SH-SY5Y (cell line): ENCODE measurements at regions not wholly inside any gene's neighbourhood (a gene's known extent, or its start where the extent isn't known, plus 50 kb on each side); places are given as distances from the start of the nearest gene placed in this dataset.

Source experiments
- GATA2 ChIP-seq: IDR thresholded peaks from 2 replicates; pipeline ENCODE4 v1.6.1; 2011; ENCODE audit warnings: mild to moderate bottlenecking, low read depth, low read length
- GATA3 ChIP-seq: IDR thresholded peaks from 2 replicates; pipeline ENCODE4 v1.6.1; 2011; ENCODE audit warnings: low read depth, mild to moderate bottlenecking, low read length, moderate library complexity

DNA sequence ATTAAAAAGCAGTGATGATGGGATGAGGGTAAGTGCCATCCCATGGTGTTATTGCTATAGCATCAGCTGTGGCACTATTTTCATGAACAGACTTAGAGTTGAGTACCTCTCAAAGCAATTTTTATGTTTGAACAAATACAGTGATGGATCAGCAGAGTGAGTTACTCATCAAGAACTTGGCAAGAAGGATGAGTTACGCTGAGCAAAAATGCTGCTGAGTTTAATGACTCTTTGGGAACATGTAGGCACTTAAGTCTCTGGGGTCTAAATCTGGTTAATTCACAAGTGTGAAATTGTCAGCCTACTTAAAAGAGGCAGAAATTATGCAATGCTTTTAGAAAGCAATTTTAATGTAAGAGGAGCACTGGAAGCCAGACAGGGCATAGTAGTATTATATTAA lies 78.5 kb upstream of the AHI1 start:
- TF ChIP-seq GATA2 (no peak), GATA3 (no peak)
